ENCODE measurements at regions not wholly inside any gene's neighbourhood (a gene's known extent, or its start where the extent isn't known, plus 50 kb on each side); places are given as distances from the start of the nearest gene placed in this dataset.

GRCh38 chr2:220785178-220785577 lies 786.9 kb downstream of the EPHA4 start:
- H3K4me2 ChIP-seq (ENCODE audit: low read length) = no peak overlapping the region
- H3F3A ChIP-seq (ENCODE audit: low read length, unreplicated experiment) = peaks cover 1% of the 10 kb centered on the region
- H3K4me3 ChIP-seq (ENCODE audit: low read length) = no peak overlapping the region
- no peak overlapping the region for H3K9ac ChIP-seq (ENCODE audit: low read length)
- peaks cover 13% of the 10 kb centered on the region for H3K4me1 ChIP-seq (ENCODE audit: insufficient read depth, low read length)
- DNase-seq (peak; percentile 20), ATAC-seq (peak; percentile 40; the same call in 1 of the 2 replicates)
- TF ChIP-seq, protein P1, sequence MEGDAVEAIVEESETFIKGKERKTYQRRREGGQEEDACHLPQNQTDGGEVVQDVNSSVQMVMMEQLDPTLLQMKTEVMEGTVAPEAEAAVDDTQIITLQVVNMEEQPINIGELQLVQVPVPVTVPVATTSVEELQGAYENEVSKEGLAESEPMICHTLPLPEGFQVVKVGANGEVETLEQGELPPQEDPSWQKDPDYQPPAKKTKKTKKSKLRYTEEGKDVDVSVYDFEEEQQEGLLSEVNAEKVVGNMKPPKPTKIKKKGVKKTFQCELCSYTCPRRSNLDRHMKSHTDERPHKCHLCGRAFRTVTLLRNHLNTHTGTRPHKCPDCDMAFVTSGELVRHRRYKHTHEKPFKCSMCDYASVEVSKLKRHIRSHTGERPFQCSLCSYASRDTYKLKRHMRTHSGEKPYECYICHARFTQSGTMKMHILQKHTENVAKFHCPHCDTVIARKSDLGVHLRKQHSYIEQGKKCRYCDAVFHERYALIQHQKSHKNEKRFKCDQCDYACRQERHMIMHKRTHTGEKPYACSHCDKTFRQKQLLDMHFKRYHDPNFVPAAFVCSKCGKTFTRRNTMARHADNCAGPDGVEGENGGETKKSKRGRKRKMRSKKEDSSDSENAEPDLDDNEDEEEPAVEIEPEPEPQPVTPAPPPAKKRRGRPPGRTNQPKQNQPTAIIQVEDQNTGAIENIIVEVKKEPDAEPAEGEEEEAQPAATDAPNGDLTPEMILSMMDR (conservative IDR thresholded peaks at IDR 0.05; ENCODE audit: low read depth, low read length) = no peak
- TF ChIP-seq EZH2phosphoT487 (IDR thresholded peaks at IDR 0.05; ENCODE audit: borderline replicate concordance, low read length) (no peak), EZH2 (IDR thresholded peaks at IDR 0.05; ENCODE audit: low read length, unreplicated experiment) (no peak)
- no peaks in the 10 kb centered on the region for H3K27me3 ChIP-seq (ENCODE audit: low read length)
- no TSS peak for BruUV-seq (replicated peaks)
- ChIA-PET CTCF (no interaction called here), POLR2A (ENCODE audit: unreplicated experiment) (no interaction called here)
- H2AFZ ChIP-seq (ENCODE audit: low read length) = no peak overlapping the region
- no peaks in the 10 kb centered on the region for H4K20me1 ChIP-seq (ENCODE audit: low read length)
- no peaks in the 10 kb centered on the region for H3K9me2 ChIP-seq (replicated peaks; ENCODE audit: low read length)
- H3K27ac ChIP-seq (ENCODE audit: low read length) = no peak overlapping the region
- intact Hi-C loops (cut with micrococcal nuclease) = no loop called here
- H3K9me3 ChIP-seq (ENCODE audit: low read length) = no peaks in the 10 kb centered on the region
- no peaks in the 10 kb centered on the region for H3K36me3 ChIP-seq (ENCODE audit: low read depth, low read length)
- H3K79me2 ChIP-seq (ENCODE audit: low read length) = no peaks in the 10 kb centered on the region

DNA sequence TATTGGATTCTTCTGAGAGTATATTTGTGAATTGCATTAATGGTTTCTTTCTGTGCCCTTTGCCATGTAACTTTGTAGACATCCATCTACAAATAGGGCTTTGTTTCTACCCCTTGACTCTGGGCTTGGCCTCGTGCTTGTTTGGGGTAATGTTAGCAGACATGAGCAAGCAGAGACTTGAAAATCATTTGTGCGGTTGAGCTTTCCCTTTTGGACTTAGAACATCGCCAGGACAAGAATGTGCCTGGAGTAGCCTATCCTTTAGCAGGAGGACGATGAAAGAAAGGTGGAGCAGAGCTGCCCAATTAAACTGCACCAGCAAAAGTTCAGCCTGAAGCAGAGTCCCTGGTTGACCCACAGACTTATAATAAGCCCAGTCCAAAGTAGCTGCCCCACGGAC lies 785.9 kb downstream of the EPHA4 start:
- intact Hi-C loops (cut with micrococcal nuclease) = no loop called here
- ChIA-PET POLR2A (ENCODE audit: unreplicated experiment) (no interaction called here), CTCF (no interaction called here)
- no peaks in the 10 kb centered on the region for H4K20me1 ChIP-seq (ENCODE audit: low read length)
- no peaks in the 10 kb centered on the region for H3K27me3 ChIP-seq (ENCODE audit: low read length)
- H2AFZ ChIP-seq (ENCODE audit: low read length) = no peak overlapping the region
- H3K4me2 ChIP-seq (ENCODE audit: low read length) = no peak overlapping the region
- peaks cover 13% of the 10 kb centered on the region; the same call in 1 of the 2 replicates for H3K4me1 ChIP-seq (ENCODE audit: insufficient read depth, low read length)
- no peaks in the 10 kb centered on the region for H3F3A ChIP-seq (ENCODE audit: low read length, unreplicated experiment)
- no peaks in the 10 kb centered on the region for H3K79me2 ChIP-seq (ENCODE audit: low read length)
- TF ChIP-seq, protein P1 (conservative IDR thresholded peaks at IDR 0.05; ENCODE audit: low read depth, low read length) = no peak
- TF ChIP-seq EZH2phosphoT487 (IDR thresholded peaks at IDR 0.05; ENCODE audit: borderline replicate concordance, low read length) = no peak
- no peak overlapping the region for H3K9ac ChIP-seq (ENCODE audit: low read length)
- H3K9me2 ChIP-seq (replicated peaks; ENCODE audit: low read length) = no peaks in the 10 kb centered on the region
- H3K4me3 ChIP-seq (ENCODE audit: low read length) = no peak overlapping the region
- BruUV-seq (replicated peaks) = no TSS peak
- no peak for DNase-seq
- no peak for ATAC-seq
- no peak overlapping the region for H3K27ac ChIP-seq (ENCODE audit: low read length)
- H3K36me3 ChIP-seq (ENCODE audit: low read depth, low read length) = no peaks in the 10 kb centered on the region
- H3K9me3 ChIP-seq (ENCODE audit: low read length) = no peaks in the 10 kb centered on the region

DNA sequence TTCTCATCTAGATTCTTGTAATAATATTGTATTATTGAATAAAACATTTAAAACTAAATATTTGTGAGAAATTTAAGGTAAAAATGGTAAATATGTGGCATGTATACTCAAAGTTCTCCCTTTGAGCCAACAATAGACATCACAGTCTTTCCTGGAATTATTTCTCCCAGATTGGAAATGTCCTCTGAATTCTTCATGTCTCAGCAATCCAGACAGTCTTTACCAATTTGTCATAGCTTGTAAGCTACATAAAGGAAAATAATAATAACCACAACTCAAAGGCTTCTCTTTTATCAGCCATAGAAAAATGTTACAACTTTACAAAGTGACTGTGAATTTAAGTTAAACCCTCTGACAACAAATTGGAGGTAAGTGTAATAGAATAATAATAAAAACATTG lies 784.9 kb downstream of the EPHA4 start:
- Histone ChIP-seq H3K79me2 (ENCODE audit: low read length) (no peaks in the 10 kb centered on the region), H3K4me2 (ENCODE audit: low read length) (no peak overlapping the region), H3K4me3 (ENCODE audit: low read length) (no peak overlapping the region), H3K9ac (ENCODE audit: low read length) (no peak overlapping the region), H3K27ac (ENCODE audit: low read length) (no peak overlapping the region), H3K9me3 (ENCODE audit: low read length) (no peaks in the 10 kb centered on the region), H3K36me3 (ENCODE audit: low read depth, low read length) (no peaks in the 10 kb centered on the region), H3K9me2 (replicated peaks; ENCODE audit: low read length) (no peaks in the 10 kb centered on the region), H4K20me1 (ENCODE audit: low read length) (no peaks in the 10 kb centered on the region), H3K4me1 (ENCODE audit: insufficient read depth, low read length) (peaks cover 13% of the 10 kb centered on the region; the same call in 1 of the 2 replicates), H3K27me3 (ENCODE audit: low read length) (no peaks in the 10 kb centered on the region), H3F3A (ENCODE audit: low read length, unreplicated experiment) (no peaks in the 10 kb centered on the region), H2AFZ (ENCODE audit: low read length) (no peak overlapping the region)
- ChIA-PET POLR2A (ENCODE audit: unreplicated experiment) (no interaction called here), CTCF (no interaction called here)
- TF ChIP-seq, protein P1 (conservative IDR thresholded peaks at IDR 0.05; ENCODE audit: low read depth, low read length) = no peak
- TF ChIP-seq EZH2phosphoT487 (IDR thresholded peaks at IDR 0.05; ENCODE audit: borderline replicate concordance, low read length) = no peak
- no peak for TF ChIP-seq EZH2 (IDR thresholded peaks at IDR 0.05; ENCODE audit: low read length, unreplicated experiment)
- ATAC-seq = no peak
- intact Hi-C loops (cut with micrococcal nuclease) = no loop called here
- no TSS peak for BruUV-seq (replicated peaks)
- no peak for DNase-seq
